Sigmoid colon (tissue), 4 donors: ENCODE measurements at regions not wholly inside any gene's neighbourhood (a gene's known extent, or its start where the extent isn't known, plus 50 kb on each side); places are given as distances from the start of the nearest gene placed in this dataset.
"Not testable (repeated sequence)": the region's sequence is repeated elsewhere in the genome, so short reads cannot be mapped to it uniquely, and the experiment has no call there.

Source experiments
- EP300 ChIP-seq, 4 donors: sonication (generic); formaldehyde crosslinking; IDR thresholded peaks; one replicate each; pipeline ENCODE4 v1.6.1; 2017; ENCODE audit warnings: antibody characterized with exemption in 4 of 4
- POLR2A ChIP-seq, 2 donors: fragments of 450-650 bp; IDR thresholded peaks; one replicate each; pipeline ENCODE4 v1.6.1; 2016; ENCODE audit warnings: antibody characterized with exemption in 2 of 2, mild to moderate bottlenecking in 2 of 2, moderate library complexity in 2 of 2
- POLR2AphosphoS5 ChIP-seq, 4 donors: sonication (generic); formaldehyde crosslinking; IDR thresholded peaks; one replicate each; pipeline ENCODE4 v1.6.1; 2017; ENCODE audit warnings: antibody characterized with exemption in 4 of 4
- TF ChIP-seq, protein P1 (sequence below), 4 experiments: fragments of 450-650 bp in 3 of 4; fragments of 200-600 bp in 1 of 4; IDR thresholded peaks; one replicate each; pipeline ENCODE4 v1.5.1; 2016 to 2019; ENCODE audit warnings: antibody characterized with exemption in 4 of 4, mild to moderate bottlenecking in 3 of 4, moderate library complexity in 2 of 4

DNA sequence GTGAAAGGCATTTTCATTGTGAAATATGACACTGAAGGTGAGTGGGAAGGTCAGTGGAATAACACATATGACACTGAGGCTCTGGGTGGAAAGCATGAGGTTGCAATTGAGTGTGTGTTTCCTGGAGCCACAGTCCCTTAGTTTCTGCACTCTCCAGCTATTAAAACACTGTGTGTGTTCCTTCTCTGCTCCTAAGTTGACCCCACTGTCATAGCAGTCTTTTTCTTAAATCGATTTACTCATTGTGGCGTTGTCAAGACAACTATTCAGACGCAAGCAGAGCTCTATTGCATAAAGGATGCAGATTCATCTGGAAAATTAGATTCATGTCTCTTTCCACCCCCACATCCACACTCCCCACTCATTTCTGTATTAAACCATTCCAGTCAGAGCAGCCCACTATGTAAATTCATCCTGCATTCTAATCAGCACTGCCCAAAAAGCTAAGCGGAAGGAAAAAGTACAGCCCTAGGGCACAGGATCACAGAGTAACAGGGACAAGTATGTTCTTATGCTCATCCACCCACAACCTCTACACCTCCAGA is 154.2 kb upstream of the NUDT10 start:
- not testable (repeated sequence) for TF ChIP-seq POLR2A, EP300, POLR2AphosphoS5 (IDR thresholded peaks at IDR 0.05)
- TF ChIP-seq, protein P1, sequence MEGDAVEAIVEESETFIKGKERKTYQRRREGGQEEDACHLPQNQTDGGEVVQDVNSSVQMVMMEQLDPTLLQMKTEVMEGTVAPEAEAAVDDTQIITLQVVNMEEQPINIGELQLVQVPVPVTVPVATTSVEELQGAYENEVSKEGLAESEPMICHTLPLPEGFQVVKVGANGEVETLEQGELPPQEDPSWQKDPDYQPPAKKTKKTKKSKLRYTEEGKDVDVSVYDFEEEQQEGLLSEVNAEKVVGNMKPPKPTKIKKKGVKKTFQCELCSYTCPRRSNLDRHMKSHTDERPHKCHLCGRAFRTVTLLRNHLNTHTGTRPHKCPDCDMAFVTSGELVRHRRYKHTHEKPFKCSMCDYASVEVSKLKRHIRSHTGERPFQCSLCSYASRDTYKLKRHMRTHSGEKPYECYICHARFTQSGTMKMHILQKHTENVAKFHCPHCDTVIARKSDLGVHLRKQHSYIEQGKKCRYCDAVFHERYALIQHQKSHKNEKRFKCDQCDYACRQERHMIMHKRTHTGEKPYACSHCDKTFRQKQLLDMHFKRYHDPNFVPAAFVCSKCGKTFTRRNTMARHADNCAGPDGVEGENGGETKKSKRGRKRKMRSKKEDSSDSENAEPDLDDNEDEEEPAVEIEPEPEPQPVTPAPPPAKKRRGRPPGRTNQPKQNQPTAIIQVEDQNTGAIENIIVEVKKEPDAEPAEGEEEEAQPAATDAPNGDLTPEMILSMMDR (IDR thresholded peaks at IDR 0.05), result not testable (repeated sequence)
